HG02981 (cell line): ENCODE measurements at regions not wholly inside any gene's neighbourhood (a gene's known extent, or its start where the extent isn't known, plus 50 kb on each side); places are given as distances from the start of the nearest gene placed in this dataset.
"Not testable (repeated sequence)": the region's sequence is repeated elsewhere in the genome, so short reads cannot be mapped to it uniquely, and the experiment has no call there.

ENCODE experiments used
- ATAC-seq: cut with Tn5 transposase; IDR thresholded peaks from one replicate; pipeline ENCODE4 v1.9.1; 2021; ENCODE audit warnings: mild to moderate bottlenecking, moderate library complexity; ENCODE audit not compliant: unreplicated experiment

DNA sequence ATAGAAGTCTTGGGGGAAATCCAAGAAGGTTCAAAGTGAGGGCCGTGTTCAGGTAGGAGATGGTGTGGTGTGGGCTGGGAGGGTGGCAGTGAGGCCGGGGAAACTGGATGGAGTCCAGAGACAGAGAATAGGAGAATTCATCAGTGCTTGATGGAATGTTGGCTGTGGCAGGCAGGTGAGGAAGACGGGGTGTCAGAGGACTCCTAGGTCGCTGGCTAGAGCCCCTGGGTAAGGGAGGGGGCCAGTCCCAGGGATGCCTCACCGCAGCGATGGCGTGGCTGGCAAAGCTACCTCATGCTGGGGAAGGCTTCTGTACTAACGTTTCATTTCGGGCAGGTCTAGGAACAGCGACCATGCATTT lies 373.0 kb downstream of the RPS24 start:
- ATAC-seq = no peak

- ATAC-seq = no peak
Measured at GRCh38 chr10:78407009-78407711, 373.5 kb downstream of the RPS24 start.

- ATAC-seq = no peak
Measured at GRCh38 chr10:78407966-78408365, 374.3 kb downstream of the RPS24 start.

DNA sequence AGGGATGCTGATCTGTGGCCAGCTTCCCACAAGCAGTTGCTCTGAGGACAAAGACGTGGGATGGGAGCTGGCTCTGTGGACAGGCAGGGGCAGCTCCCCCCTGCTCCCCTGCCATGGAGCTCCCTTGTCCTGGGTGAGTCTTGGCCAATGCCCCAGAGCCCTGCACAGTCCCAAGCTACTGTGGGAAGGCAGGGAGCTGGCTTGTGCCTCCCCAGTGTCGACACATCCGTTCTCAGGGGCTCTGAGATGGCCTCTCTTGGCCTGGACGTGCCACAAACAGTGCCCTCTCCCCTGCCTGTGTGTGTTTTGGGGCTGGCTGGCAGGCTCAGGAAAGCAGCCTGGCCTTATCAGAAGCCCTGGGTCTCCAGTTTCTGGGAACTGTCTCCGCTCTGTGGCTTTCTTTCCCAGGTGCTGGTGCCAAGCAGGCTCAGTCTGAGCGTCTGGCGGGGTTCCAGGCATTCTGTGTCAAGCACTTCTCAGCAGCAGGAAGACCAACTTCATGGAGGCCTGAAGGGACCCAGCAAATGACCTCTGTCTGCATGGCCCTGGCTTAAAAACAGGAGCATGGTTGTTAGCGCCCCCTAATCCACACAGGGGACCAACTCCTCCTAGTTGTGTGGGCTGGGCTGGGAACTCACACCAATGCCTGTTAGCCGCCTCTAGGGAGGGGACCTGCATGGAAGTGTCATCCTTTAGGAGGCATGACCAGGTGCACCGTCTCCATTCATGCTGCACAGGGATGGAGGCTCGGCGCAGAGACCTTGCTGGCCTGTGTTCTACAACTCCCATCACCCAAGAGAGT lies 375.2 kb downstream of the RPS24 start:
- no peak for ATAC-seq

GRCh38 chr10:78410046-78410965 lies 376.6 kb downstream of the RPS24 start:
- no peak for ATAC-seq

DNA sequence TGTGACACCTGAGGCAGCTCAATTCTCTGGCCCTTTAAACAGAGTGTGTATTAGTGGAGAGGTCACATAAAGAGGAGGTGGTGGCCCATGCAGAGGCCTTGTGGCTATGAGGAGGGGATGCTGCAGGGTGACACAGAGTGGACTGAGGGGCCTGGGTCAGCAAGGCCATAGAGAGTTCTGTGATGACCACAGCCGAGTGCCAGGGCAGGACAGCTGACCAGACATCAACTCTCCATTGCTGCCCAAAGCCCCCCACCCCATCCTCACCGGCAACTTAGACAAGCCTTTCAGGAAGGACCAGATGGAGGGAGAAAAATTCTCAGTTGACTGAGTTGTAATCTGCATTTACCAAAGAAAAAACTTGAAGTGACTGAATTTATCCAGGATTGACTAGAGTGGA lies 378.1 kb downstream of the RPS24 start:
- no peak for ATAC-seq

GRCh38 chr10:78412605-78413004 lies 378.9 kb downstream of the RPS24 start:
- ATAC-seq = no peak

GRCh38 chr10:78413076-78414055 lies 379.7 kb downstream of the RPS24 start:
- no peak for ATAC-seq

GRCh38 chr10:78414380-78414779 lies 380.7 kb downstream of the RPS24 start:
- no peak for ATAC-seq

DNA sequence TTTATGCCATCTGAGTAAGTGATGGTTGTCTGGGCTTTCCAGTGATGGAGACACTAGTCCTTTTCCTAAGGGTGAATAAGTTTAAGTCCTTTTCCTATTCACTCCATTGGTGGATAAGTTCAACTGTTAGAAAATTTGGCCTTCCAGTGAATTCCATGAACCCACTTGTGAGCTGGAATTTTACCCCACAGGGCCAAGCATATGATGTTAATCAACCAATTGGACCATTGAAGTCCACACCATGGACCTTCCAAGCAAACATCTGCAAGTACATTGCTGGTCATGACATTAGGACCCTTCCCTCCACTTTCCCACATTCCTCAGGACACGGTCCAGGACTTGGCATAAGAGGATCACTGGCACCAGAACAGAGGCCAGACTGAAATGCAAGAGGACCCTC lies 381.4 kb downstream of the RPS24 start:
- no peak for ATAC-seq

DNA sequence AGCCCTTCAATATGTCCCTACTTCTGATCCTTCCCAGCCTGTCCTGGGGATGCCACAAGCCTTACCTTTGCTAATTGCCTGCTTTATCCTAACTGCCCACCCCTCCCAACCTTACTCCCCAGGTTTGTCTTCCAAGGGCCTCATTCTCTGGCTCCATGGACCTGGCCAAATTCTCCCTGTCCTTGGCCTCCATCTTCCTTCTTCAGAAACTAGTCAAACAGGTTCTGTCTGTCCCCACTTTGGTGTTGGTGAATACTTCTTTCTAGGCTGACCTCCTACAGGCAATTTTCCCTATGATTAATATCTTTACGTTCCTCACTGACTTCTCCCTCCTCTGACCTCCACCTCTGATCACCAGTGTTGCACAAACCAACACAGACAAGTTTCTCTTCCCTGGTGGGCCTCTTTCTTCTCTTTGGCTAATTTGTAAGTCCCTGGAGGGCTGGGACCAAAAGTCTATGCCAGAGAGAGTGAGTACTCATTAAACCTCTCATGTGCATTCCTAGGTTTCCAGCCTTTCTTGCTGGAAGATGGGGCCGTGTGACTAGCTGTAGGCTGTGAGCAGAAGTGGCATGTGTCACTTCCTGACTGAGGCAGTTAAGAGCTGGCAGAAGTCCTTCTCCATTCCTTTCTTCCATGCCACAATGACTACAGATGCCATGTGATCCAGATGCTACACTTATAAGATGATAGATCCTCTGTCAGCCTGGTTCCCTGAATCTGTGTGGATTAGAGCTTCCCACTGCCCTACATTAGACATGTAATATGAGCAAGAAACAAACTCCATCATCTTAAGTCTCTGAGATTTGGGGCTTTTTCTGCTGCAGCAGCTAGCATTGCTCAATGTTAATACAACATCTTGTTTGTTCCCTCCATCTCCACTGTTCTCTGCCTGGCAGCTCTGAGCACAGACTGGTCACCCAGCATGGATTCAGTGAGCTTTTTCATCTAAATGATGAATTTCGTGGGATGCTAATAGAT lies 382.7 kb downstream of the RPS24 start:
- no peak for ATAC-seq

GRCh38 chr10:78417425-78418370 lies 384.0 kb downstream of the RPS24 start:
- ATAC-seq = no peak

- no peak for ATAC-seq
Measured at GRCh38 chr10:78419481-78420265, 386.0 kb downstream of the RPS24 start.

DNA sequence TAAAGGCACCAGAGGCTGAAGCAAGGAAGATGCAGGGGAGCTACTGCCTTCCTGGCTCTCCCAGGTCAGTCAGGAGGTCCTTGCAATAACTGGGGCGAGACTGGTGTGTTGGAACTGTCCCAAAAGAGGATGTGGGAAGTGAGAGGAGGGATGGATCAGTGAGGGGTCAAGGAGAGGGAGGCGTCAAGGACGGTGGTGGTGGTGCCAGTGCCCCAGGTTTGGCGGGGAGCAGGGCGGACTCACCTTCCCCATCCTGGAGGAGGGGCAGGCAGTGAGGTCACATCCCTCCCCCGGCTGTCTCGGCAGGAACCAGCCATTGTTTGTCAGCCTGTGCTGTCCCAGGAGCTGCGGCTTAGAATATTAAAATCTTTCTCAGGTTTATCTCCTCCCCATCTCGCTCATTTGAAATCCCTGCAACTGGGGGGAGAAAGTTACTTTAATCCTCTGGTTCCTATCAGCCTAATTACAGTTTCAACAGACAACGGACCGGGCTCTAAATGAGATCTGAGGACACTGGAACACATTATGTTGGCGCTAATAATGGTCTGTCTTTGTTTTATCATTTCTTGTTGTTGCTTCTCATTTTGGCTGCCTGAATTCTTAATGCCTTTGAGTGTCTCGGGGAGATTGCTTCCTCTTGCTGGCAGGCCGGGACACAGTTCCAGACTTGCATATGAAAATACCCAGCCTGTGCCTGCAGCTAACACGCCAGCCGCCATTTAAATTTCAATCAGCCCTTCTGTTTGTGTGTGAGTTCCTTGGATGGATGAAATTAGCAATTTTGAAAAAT lies 387.5 kb downstream of the RPS24 start:
- ATAC-seq = no peak

DNA sequence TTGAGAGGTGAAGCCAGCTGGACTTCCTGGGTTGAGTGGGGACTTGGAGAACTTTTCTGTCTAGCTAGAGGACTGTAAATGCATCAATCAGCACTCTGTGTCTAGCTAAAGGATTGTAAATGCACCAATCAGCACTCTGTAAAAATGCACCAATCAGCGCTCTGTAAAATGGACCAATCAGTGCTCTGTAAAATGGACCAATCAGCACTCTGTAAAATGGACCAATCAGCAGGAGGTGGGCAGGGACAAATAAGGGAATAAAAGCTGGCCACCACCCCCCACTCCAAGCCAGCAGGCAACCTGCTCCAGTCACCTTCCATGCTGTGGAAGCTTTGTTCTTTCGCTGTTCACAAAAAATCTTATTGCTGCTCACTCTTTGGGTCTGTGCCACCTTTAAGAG lies 390.4 kb downstream of the RPS24 start:
- ATAC-seq = not testable (repeated sequence)

- no peak for ATAC-seq
Measured at GRCh38 chr10:78424723-78425122, 391.1 kb downstream of the RPS24 start.
